ENCODE measurements at regions not wholly inside any gene's neighbourhood (a gene's known extent, or its start where the extent isn't known, plus 50 kb on each side); places are given as distances from the start of the nearest gene placed in this dataset.

DNA sequence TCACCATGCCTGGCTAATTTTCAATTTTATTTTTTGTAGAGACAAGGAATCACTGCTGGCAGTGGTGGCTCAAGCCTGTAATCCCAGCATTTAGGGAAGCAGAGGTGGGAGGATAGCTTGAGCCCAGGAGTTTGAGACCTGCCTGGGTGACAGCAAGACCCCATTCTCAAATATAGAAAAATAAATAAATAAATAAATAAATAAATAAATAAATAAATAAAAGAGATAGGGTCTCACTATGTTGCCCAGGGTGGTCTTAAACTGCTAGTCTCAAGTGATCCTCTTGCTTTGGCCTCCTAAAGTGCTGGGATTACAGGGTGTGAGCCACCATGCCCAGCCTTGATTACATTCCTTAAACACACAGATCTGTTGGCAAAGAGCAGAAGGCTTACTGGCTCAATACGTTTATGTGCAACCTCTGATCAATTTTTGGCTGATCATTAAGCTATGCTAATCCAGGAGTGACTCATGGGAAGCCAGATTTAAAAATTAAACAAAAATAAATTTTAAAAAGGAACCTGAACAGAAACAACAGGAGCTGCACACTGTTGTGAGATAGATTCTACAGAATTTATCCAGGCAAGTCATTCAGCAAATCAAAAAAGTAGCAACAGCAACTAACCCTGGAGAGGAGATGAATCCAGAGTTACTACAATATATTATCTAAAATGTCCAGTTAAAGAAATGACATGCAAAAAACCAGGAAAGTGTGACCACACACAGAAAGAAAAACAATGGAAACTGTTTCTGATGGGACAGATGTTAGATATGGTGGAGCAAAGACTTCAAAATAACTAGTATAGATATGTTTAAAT is 79.4 kb downstream of the RPE65 start:
- ATAC-seq (no peak), FAIRE-seq (no peak), DNase-seq (ENCODE audit: extremely low read depth in 1 of 4, low spot score in 3 of 4) (no peak)
- no peaks in the 10 kb centered on the region for H4K20me1 ChIP-seq (replicated peaks; ENCODE audit: control insufficient read depth, insufficient read depth, low read length)
- no peaks in the 10 kb centered on the region for H3K9me1 ChIP-seq (ENCODE audit: control insufficient read depth, insufficient read depth, low read length)
- TF ChIP-seq ZNF766 (CRISPR knock-in tag; conservative IDR thresholded peaks at IDR 0.05): no peak
- no peak for TF ChIP-seq SRSF3 (IDR thresholded peaks at IDR 0.05; ENCODE audit: insufficient read depth, low read length)
- no peak for TF ChIP-seq FOXJ3 (CRISPR knock-in tag; IDR thresholded peaks at IDR 0.05)
- no peak for TF ChIP-seq ETV6 (IDR thresholded peaks at IDR 0.05; ENCODE audit: borderline replicate concordance in 1 of 2, low read depth in 2 of 2, low read length in 1 of 2)
- TF ChIP-seq ETV6 (CRISPR knock-in tag; IDR thresholded peaks at IDR 0.05; ENCODE audit: borderline replicate concordance): no peak
- TF ChIP-seq, protein P1, sequence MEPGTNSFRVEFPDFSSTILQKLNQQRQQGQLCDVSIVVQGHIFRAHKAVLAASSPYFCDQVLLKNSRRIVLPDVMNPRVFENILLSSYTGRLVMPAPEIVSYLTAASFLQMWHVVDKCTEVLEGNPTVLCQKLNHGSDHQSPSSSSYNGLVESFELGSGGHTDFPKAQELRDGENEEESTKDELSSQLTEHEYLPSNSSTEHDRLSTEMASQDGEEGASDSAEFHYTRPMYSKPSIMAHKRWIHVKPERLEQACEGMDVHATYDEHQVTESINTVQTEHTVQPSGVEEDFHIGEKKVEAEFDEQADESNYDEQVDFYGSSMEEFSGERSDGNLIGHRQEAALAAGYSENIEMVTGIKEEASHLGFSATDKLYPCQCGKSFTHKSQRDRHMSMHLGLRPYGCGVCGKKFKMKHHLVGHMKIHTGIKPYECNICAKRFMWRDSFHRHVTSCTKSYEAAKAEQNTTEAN (CRISPR knock-in tag; IDR thresholded peaks at IDR 0.05): no peak
- TF ChIP-seq MCM5 (IDR thresholded peaks at IDR 0.05; ENCODE audit: low read depth): no peak
- no peak for TF ChIP-seq NFXL1 (CRISPR knock-in tag; IDR thresholded peaks at IDR 0.05)
- no peak overlapping the region for H3K4me3 ChIP-seq
- no peak overlapping the region for H3K27ac ChIP-seq (ENCODE audit: extremely low read depth, low read depth, low read length)
- H3K4me2 ChIP-seq (ENCODE audit: insufficient read depth, low read length): no peak overlapping the region
- ChIA-PET CTCF (ENCODE audit: low intra/inter-chr PET ratio) (no interaction called here), POLR2A (no interaction called here)
- BruUV-seq (replicated peaks): no TSS peak
- in situ Hi-C loops (cut with MboI) (no loop called here), intact Hi-C loops (cut with micrococcal nuclease) (no loop called here)
- H3K36me3 ChIP-seq (ENCODE audit: control insufficient read depth, insufficient read depth, low read length): no peaks in the 10 kb centered on the region
- WGBS (ENCODE audit: insufficient coverage, low coverage, missing lambda C conversion rate): 0% methylated on average over 1 of the region's 1 CpG
- no peaks in the 10 kb centered on the region; a peak in 1 of 5 replicates for H3K4me1 ChIP-seq (replicated peaks in 1 of 2; ENCODE audit: control insufficient read depth in 2 of 2, insufficient read depth in 2 of 2, low read length in 2 of 2)
- no peak overlapping the region for H2AFZ ChIP-seq (ENCODE audit: low read depth, low read length)
- peaks cover 0 to 4% of the 10 kb centered on the region in 2 experiments; a peak in 1 of 5 replicates for H3K27me3 ChIP-seq (ENCODE audit: control insufficient read depth in 2 of 2, insufficient read depth in 2 of 2, low read length in 2 of 2)
- H3K9me3 ChIP-seq (replicated peaks; ENCODE audit: control insufficient read depth, insufficient read depth, low read depth, low read length): no peaks in the 10 kb centered on the region
- H3K79me2 ChIP-seq (ENCODE audit: control insufficient read depth, insufficient read depth, low read length): no peaks in the 10 kb centered on the region
- H3K9ac ChIP-seq (ENCODE audit: insufficient read depth in 1 of 2, low read depth in 2 of 2, low read length in 2 of 2): no peak overlapping the region
